IMR-90 (cell line): ENCODE measurements at regions not wholly inside any gene's neighbourhood (a gene's known extent, or its start where the extent isn't known, plus 50 kb on each side); places are given as distances from the start of the nearest gene placed in this dataset.

Experiments
- ATAC-seq: fragments of 200-7000 bp; cut with Tn5 transposase; 2 replicates; pipeline ENCODE4 v1.9.1; 2020; ENCODE audit warnings: low read depth, mild to moderate bottlenecking, moderate library complexity
- BruUV-seq: library from RNA; stranded (reverse); fragments of 400-500 nt; replicated peaks from 2 replicates; lab custom pipeline; 2021; lab: Mats Ljungman, UMichigan
- CTCF ChIA-PET: fragments of 300-600 bp; formaldehyde crosslinking; extraction: SDS; loops from one replicate; lab custom pipeline; 2021; ENCODE audit warnings: antibody characterized with exemption; lab: Yijun Ruan, JAX
- POLR2A ChIA-PET: fragments of 300-600 bp; sonication (Branson Sonifier 250); formaldehyde crosslinking; loops from one replicate; lab custom pipeline; 2022; ENCODE audit warnings: antibody characterized with exemption; ENCODE audit not compliant: unreplicated experiment; lab: Charles Lee
- DNase-seq: peaks from one replicate; pipeline ENCODE4 v3.0.0; 2013
- H2AFZ ChIP-seq: replicated peaks from 2 replicates; pipeline ENCODE3; 2013; ENCODE audit warnings: low read length, mild to moderate bottlenecking; ENCODE audit not compliant: poor library complexity
- H2AK5ac ChIP-seq: 2 replicates; pipeline ENCODE4 v1.6.1; 2013; ENCODE audit warnings: low read depth, low read length, inconsistent platforms
- H2AK9ac ChIP-seq: replicated peaks from 2 replicates; pipeline ENCODE3; 2013; ENCODE audit warnings: mild to moderate bottlenecking, low read depth, low read length, moderate library complexity; ENCODE audit not compliant: poor library complexity
- H2BK120ac ChIP-seq: 2 replicates; pipeline ENCODE4 v1.6.1; 2013; ENCODE audit warnings: low read depth, low read length, inconsistent platforms
- H2BK15ac ChIP-seq: 3 replicates; pipeline ENCODE4 v1.6.1; 2013; ENCODE audit warnings: low read depth, low read length, inconsistent platforms
- H2BK20ac ChIP-seq: 2 replicates; pipeline ENCODE4 v1.6.1; 2013; ENCODE audit warnings: low read depth, mild to moderate bottlenecking, inconsistent platforms, low read length, moderate library complexity
- H2BK5ac ChIP-seq: 2 replicates; pipeline ENCODE4 v1.6.1; 2013; ENCODE audit warnings: mild to moderate bottlenecking, low read depth, low read length, inconsistent platforms; ENCODE audit not compliant: poor library complexity, severe bottlenecking
- H3K14ac ChIP-seq: replicated peaks from 2 replicates; pipeline ENCODE4 v1.6.1; 2013; ENCODE audit warnings: low read depth, low read length, inconsistent platforms
- H3K18ac ChIP-seq: 2 replicates; pipeline ENCODE4 v1.6.1; 2013; ENCODE audit warnings: low read depth, low read length, control low read depth
- H3K23ac ChIP-seq: 2 replicates; pipeline ENCODE4 v1.6.1; 2013; ENCODE audit warnings: low read depth, low read length, inconsistent platforms
- H3K27ac ChIP-seq: 2 replicates; pipeline ENCODE4 v1.5.1; 2013; ENCODE audit warnings: mild to moderate bottlenecking, control low read depth, low read length; ENCODE audit not compliant: insufficient read depth
- H3K27me3 ChIP-seq: 2 replicates; pipeline ENCODE4 v1.6.1; 2013; ENCODE audit warnings: low read length; ENCODE audit not compliant: control insufficient read depth, insufficient read depth
- H3K36me3 ChIP-seq: 2 replicates; pipeline ENCODE4 v1.6.1; 2013; ENCODE audit warnings: low read length, mixed read lengths; ENCODE audit not compliant: control insufficient read depth, insufficient read depth
- H3K4ac ChIP-seq: 2 replicates; pipeline ENCODE4 v1.6.1; 2013; ENCODE audit warnings: low read depth, low read length, inconsistent platforms
- H3K4me1 ChIP-seq: 2 replicates; pipeline ENCODE4 v1.6.1; 2013; ENCODE audit warnings: low read length, mixed read lengths; ENCODE audit not compliant: control insufficient read depth, insufficient read depth
- H3K4me2 ChIP-seq: 2 replicates; pipeline ENCODE4 v1.6.1; 2013; ENCODE audit warnings: low read depth, mild to moderate bottlenecking, control low read depth, low read length, moderate library complexity
- H3K4me3 ChIP-seq: 2 replicates; pipeline ENCODE4 v1.5.1; 2013; ENCODE audit warnings: low read depth, mild to moderate bottlenecking, control low read depth, low read length, moderate library complexity; ENCODE audit not compliant: insufficient read depth
- H3K56ac ChIP-seq: 2 replicates; pipeline ENCODE4 v1.6.1; 2013; ENCODE audit warnings: low read length, inconsistent platforms; ENCODE audit not compliant: insufficient read depth; ENCODE audit errors: extremely low read depth
- H3K79me1 ChIP-seq, 2 experiments: 2 replicates each; pipeline ENCODE4 v1.6.1; 2013; ENCODE audit warnings: low read length in 2 of 2, inconsistent platforms in 1 of 2, low read depth in 1 of 2
- H3K9ac ChIP-seq: 2 replicates; pipeline ENCODE4 v1.6.1; 2013; ENCODE audit warnings: low read depth, low read length, control low read depth
- H3K9me1 ChIP-seq: 2 replicates; pipeline ENCODE4 v1.6.1; 2013; ENCODE audit warnings: low read length, inconsistent platforms; ENCODE audit not compliant: insufficient read depth
- H3K9me3 ChIP-seq: 2 replicates; pipeline ENCODE4 v1.6.1; 2013; ENCODE audit warnings: low read length; ENCODE audit not compliant: control insufficient read depth, insufficient read depth
- H4K20me1 ChIP-seq: 2 replicates; pipeline ENCODE4 v1.6.1; 2013; ENCODE audit warnings: low read length, inconsistent platforms; ENCODE audit not compliant: insufficient read depth
- H4K5ac ChIP-seq: 2 replicates; pipeline ENCODE4 v1.6.1; 2013; ENCODE audit warnings: mild to moderate bottlenecking, low read depth, low read length, control low read depth
- H4K8ac ChIP-seq, 2 experiments: 2 replicates each; pipeline ENCODE4 v1.6.1; 2013; ENCODE audit warnings: low read depth in 2 of 2, low read length in 2 of 2, control low read depth in 1 of 2, inconsistent platforms in 1 of 2
- H4K91ac ChIP-seq: 2 replicates; pipeline ENCODE4 v1.6.1; 2013; ENCODE audit warnings: low read depth, low read length, inconsistent platforms; ENCODE audit not compliant: insufficient read depth
- MAZ ChIP-seq: IDR thresholded peaks from 2 replicates; pipeline ENCODE4 v1.6.1; 2012; ENCODE audit warnings: low read depth, mild to moderate bottlenecking, low read length, improper control_type of control experiment, moderate library complexity, borderline replicate concordance
- NFE2L2 ChIP-seq: fragments of 150-350 bp; IDR thresholded peaks from 2 replicates; pipeline ENCODE4 v1.6.1; 2016; ENCODE audit warnings: low read depth, mild to moderate bottlenecking, low read length
- WGBS, 2 experiments: methylation state at CpG; one replicate each; pipeline versions ENCODE4 v1.1.5 to v1.1.7; 2013; ENCODE audit warnings: missing lambda C conversion rate in 2 of 2; ENCODE audit not compliant: insufficient read length in 1 of 2; ENCODE audit errors: extremely low coverage in 2 of 2; 5-methylcytosine and 5-hydroxymethylcytosine counted together
- dilution Hi-C: fragments of 300-500 bp; cut with HindIII; formaldehyde crosslinking; loops from one replicate; pipeline ENCODE4 v1.14.3; 2018; ENCODE audit warnings: low sequenced_read_pairs; ENCODE audit not compliant: unreplicated experiment
- in situ Hi-C: fragments of 300-500 bp; cut with MboI; formaldehyde crosslinking; loops from 3 replicates; pipeline ENCODE4 v1.14.3; 2019; ENCODE audit warnings: low sequenced_read_pairs, inconsistent platforms, mixed read lengths
- intact Hi-C: fragments of 100-400 bp; cut with micrococcal nuclease; formaldehyde crosslinking; loops from 2 replicates; pipeline ENCODE4 v1.10.0; 2022

GRCh38 chr3:191721990-191722389 is 261.0 kb downstream of the PYDC2 start:
- Histone ChIP-seq H4K8ac (no peak overlapping the region), H3K27me3 (no peaks in the 10 kb centered on the region), H3K14ac (no peak overlapping the region), H2AFZ (no peak overlapping the region), H2AK5ac (no peak overlapping the region), H4K91ac (no peak overlapping the region), H4K5ac (no peak overlapping the region), H3K4me2 (no peak overlapping the region), H3K4me3 (no peak overlapping the region), H3K9me1 (no peaks in the 10 kb centered on the region), H3K23ac (no peak overlapping the region), H3K4ac (no peak overlapping the region), H2AK9ac (no peak overlapping the region), H3K4me1 (no peaks in the 10 kb centered on the region), H3K9ac (no peak overlapping the region), H2BK15ac (no peak overlapping the region), H3K18ac (no peak overlapping the region), H4K20me1 (no peaks in the 10 kb centered on the region), H2BK20ac (no peak overlapping the region), H2BK5ac (no peak overlapping the region), H3K27ac (no peak overlapping the region), H3K79me1 (no peaks in the 10 kb centered on the region), H2BK120ac (no peak overlapping the region), H3K9me3 (peaks cover 2% of the 10 kb centered on the region; the same call in 1 of the 2 replicates), H3K56ac (no peak overlapping the region), H3K36me3 (no peaks in the 10 kb centered on the region)
- POLR2A ChIA-PET, result no interaction called here
- dilution Hi-C loops (no loop called here), intact Hi-C loops (no loop called here), in situ Hi-C loops (no loop called here)
- CTCF ChIA-PET, result no interaction called here
- no TSS peak for BruUV-seq
- DNase-seq, result no peak
- no peak for TF ChIP-seq MAZ
- TF ChIP-seq NFE2L2, result no peak
- WGBS, 2 experiments, result 0% methylated on average over 1 of the region's 1 CpG; no CpG with 5 or more reads in 1 of the 2 experiments
- ATAC-seq, result no peak
